CD4-positive, alpha-beta T cell treated with Interleukin-17A for 1 hour (primary cell): ENCODE measurements at regions not wholly inside any gene's neighbourhood (a gene's known extent, or its start where the extent isn't known, plus 50 kb on each side); places are given as distances from the start of the nearest gene placed in this dataset.

Source experiments
- DNase-seq: peaks from one replicate; pipeline ENCODE4 v3.0.0-alpha.2; 2020

GRCh38 chr10:28783087-28783486 is 105.8 kb downstream of the BAMBI start:
- DNase-seq = no peak

GRCh38 chr10:28785018-28785417 is 107.7 kb downstream of the BAMBI start:
- no peak for DNase-seq

- DNase-seq = no peak
Observed at GRCh38 chr10:28788252-28788651, 110.9 kb downstream of the BAMBI start.

- DNase-seq = no peak
Observed at GRCh38 chr10:28788762-28789161, 111.4 kb downstream of the BAMBI start.

- no peak for DNase-seq
Observed at GRCh38 chr10:28790146-28790545, 112.8 kb downstream of the BAMBI start.

GRCh38 chr10:28793482-28793881 is 116.2 kb downstream of the BAMBI start:
- DNase-seq = no peak

- no peak for DNase-seq
Observed at GRCh38 chr10:28794986-28795385, 117.7 kb downstream of the BAMBI start.

GRCh38 chr10:28796606-28797512 is 119.5 kb downstream of the BAMBI start:
- DNase-seq = no peak

GRCh38 chr10:28797904-28798371 is 120.6 kb downstream of the BAMBI start:
- no peak for DNase-seq

GRCh38 chr10:28798428-28798955 is 121.2 kb downstream of the BAMBI start:
- DNase-seq = no peak

- no peak for DNase-seq
Observed at GRCh38 chr10:28798964-28799363, 121.6 kb downstream of the BAMBI start.

- no peak for DNase-seq
Observed at GRCh38 chr10:28800144-28800543, 122.8 kb downstream of the BAMBI start.

GRCh38 chr10:28801247-28801646 is 123.9 kb downstream of the BAMBI start:
- DNase-seq = no peak

- no peak for DNase-seq
Observed at GRCh38 chr10:28801869-28802268, 124.5 kb downstream of the BAMBI start.

GRCh38 chr10:28805390-28805789 is 128.1 kb downstream of the BAMBI start:
- no peak for DNase-seq

GRCh38 chr10:28806488-28806941 is 129.2 kb downstream of the BAMBI start:
- no peak for DNase-seq

- DNase-seq = no peak
Observed at GRCh38 chr10:28806951-28807759, 129.8 kb downstream of the BAMBI start.

- no peak for DNase-seq
Observed at GRCh38 chr10:28807760-28808613, 130.7 kb downstream of the BAMBI start.

GRCh38 chr10:28808693-28809092 is 131.4 kb downstream of the BAMBI start:
- no peak for DNase-seq

- no peak for DNase-seq
Observed at GRCh38 chr10:28810057-28810870, 132.9 kb downstream of the BAMBI start.

GRCh38 chr10:28811639-28812349 is 134.5 kb downstream of the BAMBI start:
- no peak for DNase-seq
